Dermis microvascular lymphatic vessel endothelial cell (primary cell): ENCODE measurements at regions not wholly inside any gene's neighbourhood (a gene's known extent, or its start where the extent isn't known, plus 50 kb on each side); places are given as distances from the start of the nearest gene placed in this dataset.
"Not testable (repeated sequence)": the region's sequence is repeated elsewhere in the genome, so short reads cannot be mapped to it uniquely, and the experiment has no call there.

Experiments used
- DNase-seq, 2 donors: peaks; one replicate each; pipeline versions ENCODE4 v3.0.0 to v3.0.0-alpha.2; 2010; ENCODE audit warnings: low read depth in 2 of 2

DNA sequence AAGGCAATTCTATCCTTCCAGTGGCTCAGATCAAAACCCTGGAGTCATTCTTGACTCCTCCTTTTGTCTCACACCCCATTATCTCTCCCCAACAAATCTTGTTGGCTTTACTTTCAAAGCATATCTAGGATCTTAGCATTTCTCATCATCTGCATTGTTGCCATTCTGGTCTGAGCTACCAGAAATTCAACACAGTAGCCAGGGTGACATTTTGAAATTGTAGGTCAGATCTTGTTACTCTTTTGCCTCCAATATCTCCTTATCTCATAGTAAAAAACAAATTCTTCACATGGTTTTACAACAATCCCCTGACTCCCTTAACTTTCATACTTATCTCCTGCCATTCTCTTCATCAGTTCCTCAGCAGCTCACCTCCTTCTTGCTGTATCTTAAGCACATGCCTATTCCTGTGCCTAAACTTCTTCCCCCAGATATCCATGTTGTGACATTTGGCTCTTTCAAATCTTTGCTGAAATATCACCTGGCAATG, 115.8 kb downstream of the KLF5 start:
- DNase-seq, result no peak

DNA sequence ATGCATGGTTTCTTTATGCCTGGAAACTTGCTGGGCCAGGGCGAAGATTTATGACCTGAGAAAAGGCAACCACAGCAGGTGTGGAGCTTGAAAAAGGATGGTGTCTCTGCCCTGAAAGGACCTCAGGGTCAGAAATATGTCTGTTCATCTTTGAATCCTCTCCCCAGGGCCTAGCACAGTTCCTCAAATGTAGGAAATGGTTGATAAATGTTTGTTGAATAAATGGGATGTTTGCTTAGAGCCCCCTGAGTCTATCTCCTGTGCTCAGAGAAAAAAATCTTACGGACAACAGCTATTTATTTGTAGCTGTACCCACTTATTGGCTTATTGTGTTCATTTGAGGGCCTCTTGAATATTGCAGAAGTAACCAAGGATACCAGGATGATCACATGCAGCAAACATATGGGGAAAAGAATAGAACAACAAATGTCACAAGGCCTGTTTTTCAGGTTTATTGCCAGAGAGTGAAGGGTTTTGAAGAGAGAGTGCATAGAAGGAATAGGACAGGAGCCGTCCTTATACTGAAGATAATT, 114.5 kb downstream of the KLF5 start:
- no peak for DNase-seq

DNA sequence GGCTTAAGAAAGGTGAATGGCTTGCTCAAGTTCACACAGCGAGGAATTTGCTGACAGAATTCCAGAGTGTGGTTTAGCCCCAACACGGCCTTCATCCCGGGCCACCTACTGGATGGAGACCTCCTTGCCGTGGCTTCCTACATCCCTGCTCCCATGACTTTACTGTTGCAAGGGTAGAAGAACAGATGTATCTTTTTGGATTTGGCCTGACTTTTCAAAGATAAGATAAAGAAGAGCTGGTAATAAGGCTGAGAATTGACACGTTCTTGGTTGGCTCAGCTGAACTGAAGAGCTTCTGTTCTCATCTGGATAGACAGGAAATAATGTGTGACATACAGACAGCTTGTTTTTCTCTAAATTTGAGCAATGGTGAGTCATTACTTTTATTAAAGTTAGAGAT, 113.1 kb downstream of the KLF5 start:
- DNase-seq, result peak; percentile 4

DNA sequence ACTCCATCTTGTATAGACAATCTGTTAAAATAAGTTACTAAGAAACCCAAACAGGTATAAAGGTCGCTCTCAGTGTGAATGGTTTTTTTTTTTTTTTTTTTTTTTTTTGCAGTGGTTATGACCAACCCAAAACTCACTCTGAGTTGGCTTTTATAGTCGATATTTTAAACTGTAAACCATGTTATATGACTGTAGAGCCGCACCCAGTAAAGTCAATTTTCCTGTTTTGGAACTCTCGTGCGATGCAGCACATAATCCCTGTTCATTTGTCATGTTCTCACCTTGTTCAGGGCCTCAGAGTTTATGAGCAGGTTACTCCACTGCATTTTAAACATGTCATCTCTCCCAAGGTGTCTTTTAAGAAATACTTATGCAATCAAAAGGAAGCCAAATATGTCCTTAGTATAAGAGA, 112.5 kb downstream of the KLF5 start:
- no peak for DNase-seq

DNA sequence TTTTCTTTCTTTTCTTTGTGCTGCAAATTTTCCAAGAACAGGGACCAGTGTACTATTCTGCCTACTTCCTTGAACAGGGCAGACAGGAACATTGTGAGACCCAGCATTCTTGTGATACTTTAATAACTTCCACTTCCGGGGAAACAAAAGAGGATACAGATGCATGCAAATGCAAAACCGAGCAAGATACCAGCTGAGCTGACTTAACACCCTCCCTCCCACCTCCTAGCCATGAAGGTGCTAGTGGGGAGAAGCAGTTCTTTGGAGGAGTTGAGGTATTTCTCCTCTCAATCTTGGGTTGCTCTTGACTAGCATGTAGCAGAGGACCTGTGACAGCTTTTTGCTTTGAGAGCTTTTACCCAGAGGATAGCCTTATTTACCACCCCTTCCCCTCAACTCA, 111.2 kb downstream of the KLF5 start:
- no peak for DNase-seq

DNA sequence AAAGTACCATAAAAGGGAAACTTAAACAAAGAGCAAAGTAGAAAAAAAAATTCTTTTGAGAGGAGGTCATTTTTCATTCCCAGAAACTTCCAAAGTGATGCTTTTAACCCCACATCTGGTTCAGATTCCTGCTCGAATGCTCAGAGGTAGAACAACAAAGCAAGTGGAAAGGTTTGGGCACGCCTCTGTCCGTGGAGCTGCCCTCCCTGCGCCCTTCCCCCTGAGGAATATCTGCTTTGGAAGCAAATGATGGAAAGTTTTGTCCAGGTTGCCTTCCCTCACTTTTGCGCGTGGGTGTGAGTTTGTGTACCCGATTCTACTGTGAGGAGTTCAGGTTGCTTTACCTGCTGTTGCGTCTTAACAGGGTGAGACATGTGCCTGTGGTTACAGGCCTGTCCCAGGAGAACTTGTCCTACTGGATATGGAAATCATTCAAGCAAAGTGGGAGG, 110.2 kb downstream of the KLF5 start:
- no peak for DNase-seq

DNA sequence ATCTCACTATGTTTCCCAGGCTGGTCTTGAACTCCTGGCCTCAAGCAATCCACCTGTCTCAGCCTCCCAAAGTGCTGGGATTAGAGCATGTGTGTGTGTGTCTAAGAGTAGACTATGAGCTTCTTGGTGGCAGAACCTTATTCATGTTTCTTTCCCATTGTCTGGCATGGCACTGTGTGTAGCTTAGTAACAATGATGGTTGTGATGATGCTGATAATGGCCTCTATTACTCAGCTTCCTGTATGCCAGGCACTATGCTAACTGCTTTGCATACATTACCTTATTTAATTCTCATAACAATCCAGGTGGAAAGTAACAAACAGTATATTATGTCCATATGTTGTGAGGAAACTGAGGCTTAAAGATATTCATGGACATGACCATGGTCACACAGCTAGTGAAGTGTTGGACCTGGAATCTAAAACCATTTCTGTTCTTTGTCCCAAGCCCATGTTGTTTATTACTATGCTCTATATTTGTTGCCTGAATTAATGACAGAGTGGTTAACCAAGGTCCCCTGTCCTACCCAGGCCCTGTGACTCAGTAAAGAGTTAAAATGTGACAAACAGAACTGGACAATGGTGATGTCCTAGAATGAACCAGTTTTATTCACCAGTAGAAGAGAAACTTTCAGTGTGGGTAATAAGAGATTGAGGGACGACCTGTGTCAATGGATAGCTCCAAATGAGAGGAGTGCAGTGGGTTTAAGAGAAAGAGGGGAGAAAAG, 109.6 kb downstream of the KLF5 start:
- peak; percentile 5 to 17 for DNase-seq

DNA sequence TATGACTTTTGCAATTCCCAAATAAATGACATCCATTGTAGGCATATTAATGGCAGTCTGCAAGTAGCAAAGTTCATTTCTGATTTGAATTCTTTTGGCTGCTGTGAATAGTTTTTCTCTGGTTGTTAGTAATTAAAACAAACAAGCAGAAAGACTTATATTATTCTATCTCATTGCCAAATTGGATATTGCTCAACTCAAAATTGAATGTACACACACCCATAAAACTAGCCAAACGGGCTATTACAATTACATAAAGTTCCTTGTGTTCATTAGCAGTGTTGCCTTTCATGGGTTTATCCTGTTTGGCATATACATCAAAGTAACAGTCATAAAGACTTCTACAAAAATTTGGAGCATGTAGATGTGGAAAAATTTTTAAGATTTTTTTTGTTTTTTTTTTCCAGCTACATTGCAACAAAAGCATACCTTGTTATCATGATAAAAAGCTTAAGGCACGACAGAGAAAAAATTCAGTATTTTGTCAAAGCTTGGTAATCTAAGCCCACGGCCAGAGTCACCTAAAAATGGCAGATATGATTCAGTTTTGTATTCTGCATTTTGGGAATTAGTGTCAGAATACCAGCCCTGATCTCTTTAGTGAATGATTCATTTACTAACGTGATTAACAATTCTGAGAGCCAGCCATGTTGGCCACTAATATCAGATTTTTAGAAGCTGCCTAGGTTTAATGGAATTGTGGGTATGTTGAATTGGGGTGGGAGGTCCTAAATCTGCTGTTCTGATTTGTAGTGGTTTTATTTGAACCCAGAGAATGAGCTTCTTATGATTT, 108.4 kb downstream of the KLF5 start:
- DNase-seq, result no peak

DNA sequence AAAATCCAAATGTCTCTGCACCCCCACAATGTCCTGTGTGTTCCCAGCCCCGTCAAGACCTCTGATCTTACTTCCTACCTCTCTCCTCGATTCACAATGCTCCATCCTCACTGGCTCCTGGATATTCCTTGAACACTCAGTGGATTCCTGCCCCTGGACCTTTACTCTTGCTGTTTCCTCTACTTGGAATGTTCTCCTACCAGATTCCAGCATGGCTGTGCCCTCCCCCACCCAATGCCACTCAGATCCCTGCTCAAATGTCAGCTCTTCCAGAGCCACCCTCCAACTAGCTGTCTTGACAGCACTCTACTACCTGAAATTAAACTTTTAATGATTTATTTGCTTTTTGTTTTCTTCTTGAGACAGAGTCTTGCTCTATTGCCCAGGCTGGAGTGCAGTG, 107.4 kb downstream of the KLF5 start:
- no peak for DNase-seq

DNA sequence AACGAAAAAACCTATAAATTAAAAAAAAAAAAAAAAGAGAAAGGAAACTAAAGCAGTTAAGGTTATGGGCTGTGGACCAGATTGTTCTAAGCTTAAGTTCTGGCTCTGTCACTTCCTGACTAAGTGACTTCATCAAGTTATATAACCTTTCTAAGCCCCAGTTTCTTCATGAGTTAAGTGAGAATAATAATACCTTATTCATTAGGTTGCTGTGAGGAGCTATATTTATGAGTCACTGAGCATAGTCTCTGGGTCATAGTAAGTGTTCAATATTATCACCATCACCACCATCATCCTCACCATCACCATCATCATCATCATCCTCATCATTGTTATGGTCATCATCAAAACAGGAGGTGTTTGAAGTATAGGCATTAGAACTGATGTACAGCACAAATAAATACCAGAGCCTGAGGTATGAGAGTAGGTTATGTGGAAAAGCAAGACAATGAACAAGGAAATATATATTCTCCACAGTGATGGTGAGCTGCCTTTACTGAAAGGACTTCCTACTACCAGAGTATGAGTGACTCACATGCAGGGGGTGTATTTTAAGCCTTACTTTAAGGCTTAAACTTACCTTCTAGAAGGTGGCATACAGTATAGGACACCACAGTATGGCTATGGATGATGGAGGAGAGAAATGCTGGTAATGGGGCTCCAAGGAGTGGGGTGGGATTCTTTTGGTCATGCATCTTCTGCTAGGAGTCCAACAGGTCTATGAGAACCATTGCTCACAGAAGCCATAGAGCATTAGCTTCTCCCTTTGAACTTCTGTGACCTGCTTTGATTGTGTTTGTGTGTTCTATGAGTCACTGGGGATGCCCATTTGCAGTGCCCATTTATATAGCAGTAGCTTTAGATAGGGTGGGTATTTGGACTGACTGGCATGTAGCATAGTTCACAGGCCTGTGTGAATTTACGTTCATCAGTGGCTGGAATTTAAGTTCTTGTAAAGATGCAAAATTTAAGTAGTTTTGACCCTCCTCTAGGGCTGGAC, 104.4 kb downstream of the KLF5 start:
- DNase-seq, result no peak

DNA sequence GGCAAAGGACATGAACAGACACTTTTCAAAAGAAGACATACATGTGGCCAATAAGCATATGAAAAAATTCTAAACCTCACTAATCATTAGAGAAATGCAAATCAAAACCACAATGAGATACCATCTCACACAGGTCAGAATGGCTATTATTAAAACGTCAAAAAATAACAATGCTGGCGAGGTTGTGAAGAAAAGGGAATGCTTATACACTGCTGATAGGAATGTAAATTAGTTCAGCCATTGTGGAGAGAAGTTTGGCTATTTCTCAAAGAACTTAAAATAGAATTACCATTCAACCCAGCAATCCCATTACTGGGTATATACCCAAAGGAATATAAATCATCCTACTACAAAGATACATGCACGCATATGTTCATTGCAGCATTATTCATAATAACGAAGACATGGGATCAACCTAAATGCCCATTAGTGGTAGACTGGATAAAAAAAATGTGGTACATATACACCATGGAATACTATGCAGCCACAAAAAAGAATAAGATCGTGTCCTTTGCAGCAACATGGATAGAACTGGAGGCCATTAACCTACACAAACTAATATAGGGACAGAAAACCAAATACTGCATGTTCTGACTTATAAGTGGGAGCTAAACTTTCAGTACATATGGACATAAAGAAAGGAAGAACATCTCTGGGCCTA, 101.7 kb downstream of the KLF5 start:
- DNase-seq, result not testable (repeated sequence)

DNA sequence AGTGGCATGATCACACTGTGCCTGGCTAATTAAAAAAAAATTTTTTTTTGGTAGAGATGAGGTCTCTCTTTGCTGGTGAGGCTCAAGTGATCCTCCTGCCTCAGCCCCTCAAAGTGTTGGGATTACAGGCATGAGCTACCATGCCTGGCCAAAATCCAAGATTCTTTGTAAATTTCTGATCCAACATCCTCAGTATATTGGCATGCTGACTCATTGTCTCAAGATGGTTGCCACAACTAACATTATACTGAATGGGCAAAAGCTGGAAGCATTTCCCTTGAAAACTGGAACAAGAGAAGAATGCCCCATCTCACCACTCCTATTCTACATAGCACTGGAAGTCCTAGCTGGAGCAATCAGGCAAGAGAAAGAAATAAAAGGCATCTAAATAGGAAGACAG, 100.0 kb downstream of the KLF5 start:
- peak in 1 of 2 donors; percentile 2 for DNase-seq

DNA sequence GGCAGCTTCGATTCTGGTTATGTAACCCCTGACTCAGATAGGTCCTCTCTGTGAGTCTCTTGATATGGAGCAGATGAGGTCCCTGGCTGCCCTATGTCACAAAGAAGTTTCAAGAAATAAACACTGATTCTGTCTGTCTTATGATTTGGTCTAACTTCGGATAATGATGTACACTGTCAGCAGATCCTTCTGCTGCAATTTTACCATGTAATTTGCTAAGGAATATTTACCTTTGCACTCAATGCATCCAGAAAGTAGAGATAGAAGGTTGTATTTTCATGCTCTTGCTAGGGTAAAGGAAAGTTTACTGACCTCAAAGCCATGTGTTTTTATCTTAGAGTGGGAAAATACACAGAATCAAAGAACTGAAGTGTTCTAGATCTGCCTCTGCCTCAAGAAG, 98.2 kb downstream of the KLF5 start:
- no peak for DNase-seq

DNA sequence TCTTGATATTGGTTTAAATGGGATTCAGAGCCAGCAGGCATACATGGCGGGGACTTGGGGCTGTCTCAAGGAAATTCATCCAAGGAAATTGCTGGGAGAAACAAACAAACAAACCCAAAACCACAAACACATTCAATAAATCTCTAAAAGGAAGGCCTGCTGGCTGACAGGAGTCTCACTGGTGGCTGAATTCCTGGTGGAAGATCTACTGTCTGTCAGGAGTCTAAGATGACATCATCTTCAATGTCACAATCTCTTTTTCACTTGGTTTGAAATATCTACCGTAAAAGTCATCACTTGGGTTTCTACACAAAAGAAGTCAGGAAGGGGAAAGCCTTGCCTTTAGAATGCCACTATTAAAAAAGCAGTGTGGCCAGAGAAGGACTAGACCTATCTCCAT, 87.9 kb downstream of the KLF5 start:
- no peak for DNase-seq

DNA sequence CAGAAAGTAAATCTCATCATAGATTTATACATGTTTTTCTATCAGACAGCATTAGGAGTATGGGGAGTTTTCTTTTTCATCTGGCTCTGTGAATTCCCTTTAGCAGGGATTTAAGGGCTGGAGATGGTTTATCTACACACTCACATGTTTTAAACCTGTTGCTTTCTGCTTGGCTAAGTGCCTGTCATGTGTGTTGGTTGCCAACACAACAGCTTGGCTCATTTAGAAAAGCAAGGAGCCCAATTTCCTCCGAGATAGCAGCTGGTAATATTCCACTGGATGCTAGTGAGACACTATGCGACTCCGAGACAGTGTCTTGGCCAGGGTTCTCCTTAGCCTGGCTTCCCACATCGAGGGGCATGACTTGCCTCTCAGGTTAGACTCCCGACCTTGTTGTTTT, 83.3 kb downstream of the KLF5 start:
- no peak for DNase-seq

DNA sequence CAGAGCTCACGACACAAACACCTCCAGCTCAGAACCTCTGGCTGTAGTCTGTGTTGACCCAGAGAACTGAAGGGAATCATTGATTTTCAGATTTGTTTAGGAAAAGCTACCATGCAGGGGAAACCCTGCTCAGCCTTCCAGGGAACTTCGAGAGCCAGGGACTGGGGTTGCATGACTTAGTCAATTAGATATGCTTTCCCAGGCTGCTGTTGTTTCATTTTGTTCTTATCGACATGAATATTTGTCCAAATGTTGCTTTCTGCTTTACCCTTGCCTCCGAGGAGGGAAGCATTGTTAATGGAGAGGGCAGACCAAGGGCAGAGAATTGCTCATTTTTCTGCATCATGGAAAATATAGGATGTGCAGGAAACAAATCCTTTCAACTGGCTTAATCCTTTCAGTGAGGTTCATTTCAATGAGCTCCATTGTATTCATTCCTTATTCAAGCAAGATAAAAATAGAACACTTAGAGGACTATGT, 82.5 kb downstream of the KLF5 start:
- peak in 1 of 2 donors; percentile 21 for DNase-seq

DNA sequence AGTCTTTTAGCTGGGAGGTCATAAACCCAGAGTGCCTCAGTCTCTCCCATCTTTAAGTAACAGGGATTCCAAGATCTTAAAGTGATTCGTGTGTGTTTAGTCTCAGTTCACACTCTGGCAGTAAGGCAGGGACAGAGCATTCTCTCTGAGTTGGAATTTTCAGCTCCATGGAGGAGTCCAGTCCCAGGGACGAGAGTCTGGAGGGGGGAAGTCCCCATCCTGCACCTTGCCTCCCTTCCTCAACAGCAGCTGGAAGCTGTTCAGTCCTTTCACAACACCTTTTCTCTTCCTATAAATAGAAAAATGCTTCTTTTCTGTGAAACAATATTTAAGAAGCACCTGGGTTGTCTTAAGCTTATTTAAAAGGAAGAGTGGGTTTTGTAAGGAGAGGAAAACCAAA, 82.0 kb downstream of the KLF5 start:
- no peak for DNase-seq

DNA sequence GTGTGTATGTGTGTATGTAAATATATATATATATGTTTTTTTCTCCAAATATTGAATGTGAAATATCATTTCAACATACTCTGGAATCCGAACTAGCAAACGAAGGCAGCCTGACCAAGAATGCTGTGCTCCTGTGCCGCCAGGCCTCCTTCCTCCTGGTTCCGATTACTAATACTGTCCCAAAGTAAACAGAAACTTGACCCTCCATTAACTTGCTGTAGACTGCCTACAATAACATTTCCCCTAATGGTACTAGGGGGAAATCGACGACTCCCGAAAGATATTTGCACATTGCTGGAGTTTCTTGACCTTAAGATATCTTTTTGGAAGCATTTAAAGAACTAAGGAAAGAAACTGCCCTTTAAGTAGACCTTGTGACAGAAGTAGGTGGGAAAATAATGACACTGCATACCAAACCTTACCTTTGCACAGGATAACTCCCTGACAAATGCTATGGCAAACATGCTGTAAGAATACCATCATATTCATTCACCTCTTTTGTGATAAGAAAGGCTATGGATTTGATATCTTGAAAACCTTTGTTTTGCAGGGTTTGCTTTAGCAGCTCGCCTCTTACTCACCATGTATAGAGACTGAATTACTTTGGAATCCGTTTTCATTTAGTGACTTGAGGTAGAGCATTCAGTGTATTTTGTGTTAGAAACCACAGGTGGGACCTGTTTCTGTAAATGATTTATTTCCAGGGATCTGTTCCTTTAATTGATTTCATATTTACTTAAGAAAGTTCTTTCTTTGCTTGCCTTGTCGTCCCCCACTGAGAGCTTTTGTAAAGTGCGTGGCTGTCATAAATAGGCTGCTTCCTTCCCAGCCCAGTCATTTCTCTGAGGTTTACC, 80.1 kb downstream of the KLF5 start:
- DNase-seq, result no peak

DNA sequence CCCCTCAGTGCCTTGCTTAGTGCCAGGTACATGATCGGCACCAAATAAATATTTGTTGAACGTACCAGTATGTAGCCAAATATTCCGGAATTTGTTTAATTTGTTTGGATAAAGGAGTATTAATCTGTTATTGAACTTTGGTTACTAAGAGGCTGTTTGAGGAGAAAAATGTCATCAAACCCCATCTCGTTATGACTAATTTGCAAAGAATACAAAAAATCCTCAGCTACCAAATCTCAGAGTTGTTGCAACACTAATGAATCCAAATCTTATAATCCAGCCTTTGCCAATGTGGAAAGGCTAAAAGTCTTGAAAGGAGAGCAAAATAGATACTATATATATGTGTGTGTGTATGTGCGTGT, 79.5 kb downstream of the KLF5 start:
- no peak for DNase-seq

DNA sequence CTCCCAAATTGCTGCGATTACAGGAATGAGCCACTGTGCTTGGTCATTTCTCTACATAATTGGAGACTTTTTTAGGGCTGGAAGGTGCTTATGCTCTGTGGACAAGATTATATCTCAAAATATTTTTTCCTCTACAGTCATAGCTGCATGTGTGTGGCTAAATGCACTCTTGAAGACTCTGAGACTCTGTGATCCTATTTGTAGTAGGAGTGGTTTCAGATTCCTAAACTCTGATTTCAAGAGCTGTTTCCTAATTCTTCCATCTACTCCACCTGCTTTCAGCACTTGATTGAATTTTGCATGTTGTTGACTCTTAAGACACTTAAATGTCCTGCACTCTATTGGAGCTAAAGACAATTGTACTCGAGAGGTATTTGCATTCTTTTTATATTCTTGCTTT, 78.0 kb downstream of the KLF5 start:
- DNase-seq, result no peak
